Hepatocyte (in vitro differentiated cells): ENCODE measurements at regions not wholly inside any gene's neighbourhood (a gene's known extent, or its start where the extent isn't known, plus 50 kb on each side); places are given as distances from the start of the nearest gene placed in this dataset.
"Not testable (repeated sequence)": the region's sequence is repeated elsewhere in the genome, so short reads cannot be mapped to it uniquely, and the experiment has no call there.

Source experiments
- DNase-seq: peaks from one replicate; pipeline ENCODE4 v3.0.0-alpha.2; 2016; ENCODE audit warnings: low spot score
- H2AFZ ChIP-seq: fragments of 200-600 bp; sonication (generic); 2 replicates; pipeline ENCODE4 v1.6.0; 2016; ENCODE audit warnings: antibody characterized with exemption, mild to moderate bottlenecking
- H3K27ac ChIP-seq: fragments of 200-600 bp; sonication (generic); 2 replicates; pipeline ENCODE4 v1.5.1; 2016; ENCODE audit warnings: mild to moderate bottlenecking
- H3K27me3 ChIP-seq: fragments of 200-600 bp; sonication (generic); 2 replicates; pipeline ENCODE4 v1.6.1; 2016
- H3K36me3 ChIP-seq: fragments of 200-600 bp; sonication (generic); replicated peaks from 2 replicates; pipeline ENCODE4 v1.5.1; 2016; ENCODE audit warnings: low read depth; ENCODE audit not compliant: insufficient read depth
- H3K4me1 ChIP-seq: fragments of 200-600 bp; sonication (generic); 2 replicates; pipeline ENCODE4 v1.5.1; 2016; ENCODE audit warnings: mild to moderate bottlenecking, moderate library complexity; ENCODE audit not compliant: insufficient read depth
- H3K4me2 ChIP-seq: fragments of 200-600 bp; sonication (generic); 2 replicates; pipeline ENCODE4 v1.6.0; 2016
- H3K4me3 ChIP-seq: fragments of 200-600 bp; sonication (generic); 2 replicates; pipeline ENCODE4 v1.5.1; 2016; ENCODE audit warnings: mild to moderate bottlenecking
- H3K79me2 ChIP-seq: fragments of 200-600 bp; sonication (generic); 2 replicates; pipeline ENCODE4 v1.6.0; 2017; ENCODE audit warnings: mild to moderate bottlenecking
- H3K9me2 ChIP-seq: fragments of 200-600 bp; sonication (generic); replicated peaks from 2 replicates; pipeline ENCODE4 v1.6.0; 2017; ENCODE audit warnings: mild to moderate bottlenecking; ENCODE audit not compliant: insufficient read depth
- H3K9me3 ChIP-seq: fragments of 200-600 bp; sonication (generic); 2 replicates; pipeline ENCODE4 v1.5.1; 2016; ENCODE audit warnings: low read depth, mild to moderate bottlenecking
- H4K20me1 ChIP-seq: fragments of 200-600 bp; sonication (generic); 2 replicates; pipeline ENCODE4 v1.6.0; 2016; ENCODE audit warnings: mild to moderate bottlenecking; ENCODE audit not compliant: insufficient read depth, poor library complexity, severe bottlenecking
- EZH2 ChIP-seq: fragments of 200-600 bp; sonication (generic); IDR thresholded peaks from 2 replicates; pipeline ENCODE4 v1.6.1; 2016; ENCODE audit warnings: antibody characterized with exemption, mild to moderate bottlenecking, borderline replicate concordance
- EZH2phosphoT487 ChIP-seq: fragments of 200-600 bp; sonication (generic); IDR thresholded peaks from one replicate; pipeline ENCODE4 v1.6.1; 2018; ENCODE audit warnings: antibody characterized with exemption, mild to moderate bottlenecking, low read depth, moderate library complexity; ENCODE audit not compliant: unreplicated experiment, severe bottlenecking
- WGBS: methylation state at CpG from one replicate; pipeline ENCODE4 v1.1.6; 2016; ENCODE audit warnings: low lambda C conversion rate; ENCODE audit errors: missing lambda C conversion rate; 5-methylcytosine and 5-hydroxymethylcytosine counted together
- TF ChIP-seq, protein P1 (sequence below): fragments of 200-600 bp; sonication (generic); IDR thresholded peaks from 2 replicates; pipeline ENCODE4 v1.5.1; 2016; ENCODE audit warnings: antibody characterized with exemption, mild to moderate bottlenecking; ENCODE audit not compliant: poor library complexity

DNA sequence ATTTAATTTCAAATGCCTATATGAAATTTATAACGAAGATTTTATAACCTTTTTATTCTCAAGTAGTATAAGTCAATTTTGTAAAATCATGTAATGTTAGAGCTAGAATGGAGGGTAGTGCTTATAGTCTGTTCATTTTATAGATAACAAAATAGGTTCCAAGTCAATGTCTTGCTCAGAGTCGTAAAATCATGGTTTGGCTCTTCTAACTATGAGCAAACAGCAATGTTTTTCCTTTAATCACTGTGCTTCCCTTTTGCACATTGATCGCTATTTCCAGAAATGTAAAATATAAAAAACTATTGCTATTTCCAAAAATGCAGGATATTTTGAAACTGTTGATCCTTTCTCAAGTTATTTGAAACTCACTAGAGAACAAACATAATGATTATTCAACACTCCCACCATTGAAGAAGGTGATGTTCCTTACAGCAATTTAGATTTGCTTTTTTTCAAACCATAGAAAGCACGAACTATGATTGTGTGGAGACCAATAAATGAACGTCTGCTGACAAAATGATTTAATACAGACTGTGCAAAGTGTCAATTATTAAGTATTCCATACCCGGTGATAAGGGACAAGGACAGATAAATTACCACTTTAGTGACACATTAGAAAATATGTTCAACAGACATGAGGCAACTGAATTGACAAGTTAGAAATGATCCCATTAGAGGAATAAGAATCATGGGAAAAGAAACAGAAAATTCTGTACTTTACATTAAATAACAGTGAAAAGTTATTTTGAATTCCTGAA, 412.1 kb upstream of the TECRL start:
- no peak overlapping the region for H3K4me3 ChIP-seq
- no peak for DNase-seq
- no peak overlapping the region for H3K4me2 ChIP-seq
- H3K9me2 ChIP-seq = no peaks in the 10 kb centered on the region
- no peaks in the 10 kb centered on the region for H3K79me2 ChIP-seq
- H3K27me3 ChIP-seq = no peaks in the 10 kb centered on the region
- TF ChIP-seq EZH2 (no peak), EZH2phosphoT487 (no peak)
- TF ChIP-seq, protein P1, sequence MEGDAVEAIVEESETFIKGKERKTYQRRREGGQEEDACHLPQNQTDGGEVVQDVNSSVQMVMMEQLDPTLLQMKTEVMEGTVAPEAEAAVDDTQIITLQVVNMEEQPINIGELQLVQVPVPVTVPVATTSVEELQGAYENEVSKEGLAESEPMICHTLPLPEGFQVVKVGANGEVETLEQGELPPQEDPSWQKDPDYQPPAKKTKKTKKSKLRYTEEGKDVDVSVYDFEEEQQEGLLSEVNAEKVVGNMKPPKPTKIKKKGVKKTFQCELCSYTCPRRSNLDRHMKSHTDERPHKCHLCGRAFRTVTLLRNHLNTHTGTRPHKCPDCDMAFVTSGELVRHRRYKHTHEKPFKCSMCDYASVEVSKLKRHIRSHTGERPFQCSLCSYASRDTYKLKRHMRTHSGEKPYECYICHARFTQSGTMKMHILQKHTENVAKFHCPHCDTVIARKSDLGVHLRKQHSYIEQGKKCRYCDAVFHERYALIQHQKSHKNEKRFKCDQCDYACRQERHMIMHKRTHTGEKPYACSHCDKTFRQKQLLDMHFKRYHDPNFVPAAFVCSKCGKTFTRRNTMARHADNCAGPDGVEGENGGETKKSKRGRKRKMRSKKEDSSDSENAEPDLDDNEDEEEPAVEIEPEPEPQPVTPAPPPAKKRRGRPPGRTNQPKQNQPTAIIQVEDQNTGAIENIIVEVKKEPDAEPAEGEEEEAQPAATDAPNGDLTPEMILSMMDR = no peak
- H3K36me3 ChIP-seq = no peaks in the 10 kb centered on the region
- WGBS = 71% methylated on average over 6 of the region's 6 CpGs
- H3K27ac ChIP-seq = no peak overlapping the region
- H3K4me1 ChIP-seq = no peaks in the 10 kb centered on the region
- no peaks in the 10 kb centered on the region for H4K20me1 ChIP-seq
- H2AFZ ChIP-seq = no peak overlapping the region
- no peaks in the 10 kb centered on the region for H3K9me3 ChIP-seq

DNA sequence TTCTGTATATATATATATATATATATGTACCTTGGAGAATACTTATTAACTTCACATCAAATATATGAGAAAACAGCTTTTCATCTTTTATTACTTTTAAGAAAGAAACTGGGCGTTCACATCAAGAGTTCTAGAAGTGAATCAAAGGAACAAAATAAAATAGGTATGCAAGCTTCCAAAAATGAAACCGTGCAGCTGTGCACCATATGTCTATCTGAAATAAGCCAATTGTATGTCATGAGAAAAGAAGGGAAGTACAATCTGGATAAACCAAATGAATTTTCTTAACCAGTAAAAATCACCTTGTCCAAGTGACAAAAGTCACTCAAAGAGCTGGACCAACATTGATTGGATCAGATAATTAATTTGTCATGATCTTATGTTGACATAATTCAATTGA, 405.4 kb upstream of the TECRL start:
- H3K4me1 ChIP-seq = no peaks in the 10 kb centered on the region
- no peaks in the 10 kb centered on the region for H3K79me2 ChIP-seq
- H3K9me2 ChIP-seq = no peaks in the 10 kb centered on the region
- WGBS = 78% methylated on average over 2 of the region's 2 CpGs
- no peaks in the 10 kb centered on the region for H3K9me3 ChIP-seq
- no peaks in the 10 kb centered on the region for H3K27me3 ChIP-seq
- H3K4me3 ChIP-seq = no peak overlapping the region
- no peak overlapping the region for H2AFZ ChIP-seq
- no peak overlapping the region for H3K27ac ChIP-seq
- no peak for DNase-seq
- no peak for TF ChIP-seq EZH2
- TF ChIP-seq, protein P1 = no peak
- no peak for TF ChIP-seq EZH2phosphoT487
- no peaks in the 10 kb centered on the region for H3K36me3 ChIP-seq
- no peak overlapping the region for H3K4me2 ChIP-seq
- no peaks in the 10 kb centered on the region for H4K20me1 ChIP-seq

DNA sequence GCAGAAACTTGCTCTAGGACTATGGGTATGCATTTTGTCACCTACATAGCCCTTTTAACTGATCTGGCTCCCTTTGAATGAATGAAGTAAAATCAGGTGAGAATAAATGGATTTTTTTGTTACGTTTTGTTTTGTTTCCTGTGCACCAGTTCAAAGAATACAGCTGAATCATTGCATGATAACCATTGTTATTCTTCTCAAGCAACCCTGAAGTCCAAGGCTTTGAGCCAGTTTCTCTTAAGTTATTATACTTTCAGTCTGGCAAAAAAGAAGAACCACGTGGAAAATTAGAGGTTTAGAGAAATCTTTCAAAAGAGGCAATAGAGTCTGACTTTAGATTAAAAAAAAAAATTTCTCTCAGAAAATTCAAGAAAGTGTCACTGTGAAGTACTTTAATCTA, 398.6 kb upstream of the TECRL start:
- TF ChIP-seq, protein P1 = no peak
- no peak for TF ChIP-seq EZH2
- no peak for TF ChIP-seq EZH2phosphoT487
- Histone ChIP-seq H3K27me3 (no peaks in the 10 kb centered on the region), H3K4me2 (no peak overlapping the region), H3K27ac (no peak overlapping the region), H3K36me3 (no peaks in the 10 kb centered on the region), H3K9me2 (no peaks in the 10 kb centered on the region), H4K20me1 (no peaks in the 10 kb centered on the region), H3K4me1 (no peaks in the 10 kb centered on the region), H2AFZ (no peak overlapping the region), H3K4me3 (no peak overlapping the region), H3K79me2 (no peaks in the 10 kb centered on the region), H3K9me3 (no peaks in the 10 kb centered on the region)
- no peak for DNase-seq
- 76% methylated on average over 2 of the region's 2 CpGs for WGBS

DNA sequence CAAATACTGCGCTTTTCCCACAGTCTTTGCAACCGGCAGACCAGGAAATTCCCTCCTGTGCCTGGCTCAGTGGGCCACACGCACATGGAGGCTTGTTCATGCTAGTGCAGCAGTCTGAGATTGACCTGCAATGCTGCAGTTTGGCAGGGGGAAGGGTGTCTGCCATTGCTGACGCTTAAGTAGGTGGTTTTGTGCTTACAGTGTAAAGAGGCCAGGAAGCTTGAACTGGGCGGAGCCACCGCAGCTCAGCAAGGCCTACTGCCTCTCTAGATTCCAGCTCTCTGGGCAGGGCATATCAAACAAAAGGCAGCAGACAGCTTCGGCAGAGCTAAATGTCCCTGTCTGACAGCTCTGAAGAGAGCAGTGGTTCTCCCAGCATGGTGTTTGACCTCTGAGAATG, 390.5 kb upstream of the TECRL start:
- Histone ChIP-seq H3K79me2 (no peaks in the 10 kb centered on the region), H3K4me1 (no peaks in the 10 kb centered on the region), H3K27ac (no peak overlapping the region), H3K9me3 (no peaks in the 10 kb centered on the region), H2AFZ (no peak overlapping the region), H3K4me3 (no peak overlapping the region), H4K20me1 (no peaks in the 10 kb centered on the region), H3K9me2 (no peaks in the 10 kb centered on the region), H3K36me3 (no peaks in the 10 kb centered on the region), H3K27me3 (no peaks in the 10 kb centered on the region), H3K4me2 (no peak overlapping the region)
- no peak for TF ChIP-seq EZH2
- no peak for TF ChIP-seq EZH2phosphoT487
- TF ChIP-seq, protein P1 = no peak
- WGBS = 88% methylated on average over 7 of the region's 7 CpGs
- DNase-seq = peak; percentile 8

DNA sequence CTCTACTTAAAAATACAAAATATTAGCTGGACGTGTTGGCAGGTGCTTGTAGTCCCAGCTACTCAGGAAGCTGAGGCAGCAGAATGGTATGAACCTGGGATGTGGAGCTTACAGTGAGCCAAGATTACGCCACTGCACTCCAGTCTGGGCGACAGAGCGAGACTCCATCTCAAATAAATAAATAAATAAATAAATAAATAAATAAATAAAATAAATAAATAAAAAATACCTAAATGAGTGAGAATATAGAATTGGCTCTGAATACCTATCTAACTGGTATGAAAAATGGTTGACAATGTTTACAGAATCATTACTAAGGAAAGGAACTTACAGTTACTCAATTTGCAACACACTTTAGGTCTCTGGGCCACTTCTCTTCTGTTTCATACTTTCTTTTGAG, 389.6 kb upstream of the TECRL start:
- not testable (repeated sequence) for H3K36me3 ChIP-seq, H3K9me3 ChIP-seq, H2AFZ ChIP-seq, H3K4me1 ChIP-seq, H3K4me2 ChIP-seq, H3K27me3 ChIP-seq, H3K79me2 ChIP-seq, DNase-seq, H4K20me1 ChIP-seq, H3K9me2 ChIP-seq, H3K4me3 ChIP-seq, H3K27ac ChIP-seq
- WGBS = 95% methylated on average over 4 of the region's 4 CpGs
